SK-N-MC (cell line): ENCODE measurements at regions not wholly inside any gene's neighbourhood (a gene's known extent, or its start where the extent isn't known, plus 50 kb on each side); places are given as distances from the start of the nearest gene placed in this dataset.

ENCODE experiments used
- FOXP2 ChIP-seq: optimal IDR thresholded peaks from 2 replicates; pipeline ENCODE3; 2011; ENCODE audit warnings: mild to moderate bottlenecking, moderate library complexity; ENCODE audit not compliant: insufficient read depth; ENCODE audit errors: extremely low read length, control extremely low read depth
- POLR2AphosphoS5 ChIP-seq: IDR thresholded peaks from 2 replicates; pipeline ENCODE4 v1.6.1; 2012; ENCODE audit warnings: mild to moderate bottlenecking, low read depth, low read length, borderline replicate concordance

GRCh38 chr4:184287697-184288255 is 70.1 kb upstream of the ENPP6 start:
- TF ChIP-seq FOXP2, result no peak
- TF ChIP-seq POLR2AphosphoS5, result no peak
